Activated naive CD8-positive, alpha-beta T cell treated with anti-CD3 and anti-CD28 coated beads, Interleukin-2, amount 50 U/mL, for 24 hours (primary cell): ENCODE measurements at regions not wholly inside any gene's neighbourhood (a gene's known extent, or its start where the extent isn't known, plus 50 kb on each side); places are given as distances from the start of the nearest gene placed in this dataset.

Experiments used
- ATAC-seq: fragments of 150-1000 bp; cut with Tn5 transposase; one replicate; pipeline ENCODE4 v1.10.0; 2021
- DNase-seq: peaks from one replicate; pipeline ENCODE4 v3.0.0; 2021
- H3K27ac Mint-ChIP-seq: one replicate; pipeline ENCODE4 v1.8.0; 2021; ENCODE audit warnings: mild to moderate bottlenecking, mixed read lengths
- H3K27me3 Mint-ChIP-seq: one replicate; pipeline ENCODE4 v1.8.0; 2021; ENCODE audit warnings: mixed read lengths
- H3K36me3 Mint-ChIP-seq: one replicate; pipeline ENCODE4 v1.8.0; 2021; ENCODE audit warnings: low read depth, mixed read lengths
- H3K4me1 Mint-ChIP-seq: one replicate; pipeline ENCODE4 v1.8.0; 2021; ENCODE audit warnings: mixed read lengths
- H3K4me3 Mint-ChIP-seq: one replicate; pipeline ENCODE4 v1.8.0; 2021; ENCODE audit warnings: mild to moderate bottlenecking, moderate library complexity, mixed read lengths
- H3K9me3 Mint-ChIP-seq: one replicate; pipeline ENCODE4 v1.8.0; 2021; ENCODE audit warnings: mixed read lengths

DNA sequence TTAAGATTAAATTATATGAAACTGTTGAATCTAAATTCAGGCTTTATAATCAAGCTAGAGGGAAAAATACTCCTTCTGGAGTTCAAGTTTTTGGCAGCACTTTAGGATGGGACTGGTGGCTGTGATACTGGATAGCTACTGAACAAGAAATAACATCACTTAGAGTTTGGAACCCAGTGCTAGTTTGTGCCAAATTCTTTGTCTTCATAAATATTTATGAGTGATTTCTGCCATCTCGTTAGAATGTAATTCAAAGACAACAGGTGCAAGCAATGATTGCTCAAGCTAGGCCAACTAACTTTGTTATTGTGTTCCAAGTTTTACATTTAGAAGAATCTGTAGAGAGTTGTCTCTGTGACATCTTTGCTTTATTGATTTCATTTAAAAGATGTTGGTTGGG, 417.9 kb downstream of the FAT4 start:
- ATAC-seq (no peak), DNase-seq (no peak)
- Mint-ChIP-seq H3K4me3 (no peak overlapping the region), H3K36me3 (no peaks in the 10 kb centered on the region), H3K27ac (no peak overlapping the region), H3K9me3 (no peaks in the 10 kb centered on the region), H3K4me1 (no peaks in the 10 kb centered on the region), H3K27me3 (no peaks in the 10 kb centered on the region)

DNA sequence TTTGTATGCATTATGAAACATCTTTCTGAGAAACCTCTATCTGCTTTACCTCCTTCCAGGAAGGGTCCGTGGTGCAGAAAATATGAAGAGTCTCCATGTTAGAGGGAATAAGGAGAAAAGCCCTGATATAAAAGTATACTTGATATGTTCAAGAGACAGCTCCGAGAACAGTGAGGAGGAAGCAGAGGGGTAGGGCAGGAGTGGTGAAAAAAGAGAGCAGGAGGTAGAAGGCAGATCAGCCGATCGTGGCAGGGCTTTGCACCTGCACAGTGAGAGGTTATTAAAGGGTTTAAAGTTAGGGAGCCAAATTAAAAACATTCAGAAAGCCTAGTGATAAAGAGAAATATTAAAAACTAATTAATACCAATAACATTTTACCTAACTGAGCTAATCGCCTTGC, 419.7 kb downstream of the FAT4 start:
- Mint-ChIP-seq H3K4me1 (no peaks in the 10 kb centered on the region), H3K27me3 (no peaks in the 10 kb centered on the region), H3K36me3 (no peaks in the 10 kb centered on the region), H3K9me3 (no peaks in the 10 kb centered on the region), H3K27ac (no peak overlapping the region), H3K4me3 (no peak overlapping the region)
- ATAC-seq (no peak), DNase-seq (no peak)

GRCh38 chr4:125735102-125735501, 420.3 kb downstream of the FAT4 start:
- DNase-seq (no peak), ATAC-seq (no peak)
- Mint-ChIP-seq H3K4me1 (no peaks in the 10 kb centered on the region), H3K27me3 (no peaks in the 10 kb centered on the region), H3K4me3 (no peak overlapping the region), H3K27ac (no peak overlapping the region), H3K9me3 (no peaks in the 10 kb centered on the region), H3K36me3 (no peaks in the 10 kb centered on the region)

DNA sequence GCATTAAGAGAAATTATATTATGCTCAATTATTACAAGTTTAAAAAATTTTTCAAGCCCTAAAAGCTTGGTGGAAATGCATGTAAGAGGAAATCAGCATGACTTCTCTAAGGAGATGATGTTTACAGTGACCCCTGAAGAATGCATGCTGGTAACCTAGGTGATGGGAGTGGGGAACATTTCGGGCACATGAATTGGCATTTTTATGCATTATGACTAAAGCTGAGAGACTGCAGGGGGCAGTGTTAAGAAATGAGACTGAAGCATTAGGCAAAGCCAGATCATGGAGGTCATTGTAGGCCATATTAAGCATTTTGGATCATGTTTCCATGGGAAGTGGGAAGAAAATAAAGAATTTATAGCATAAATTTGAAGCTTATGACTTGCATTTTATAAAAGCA, 421.3 kb downstream of the FAT4 start:
- no peaks in the 10 kb centered on the region for H3K36me3 Mint-ChIP-seq
- no peaks in the 10 kb centered on the region for H3K9me3 Mint-ChIP-seq
- ATAC-seq (no peak), DNase-seq (no peak)
- H3K27me3 Mint-ChIP-seq, result no peaks in the 10 kb centered on the region
- no peak overlapping the region for H3K4me3 Mint-ChIP-seq
- H3K27ac Mint-ChIP-seq, result no peak overlapping the region
- no peaks in the 10 kb centered on the region for H3K4me1 Mint-ChIP-seq

DNA sequence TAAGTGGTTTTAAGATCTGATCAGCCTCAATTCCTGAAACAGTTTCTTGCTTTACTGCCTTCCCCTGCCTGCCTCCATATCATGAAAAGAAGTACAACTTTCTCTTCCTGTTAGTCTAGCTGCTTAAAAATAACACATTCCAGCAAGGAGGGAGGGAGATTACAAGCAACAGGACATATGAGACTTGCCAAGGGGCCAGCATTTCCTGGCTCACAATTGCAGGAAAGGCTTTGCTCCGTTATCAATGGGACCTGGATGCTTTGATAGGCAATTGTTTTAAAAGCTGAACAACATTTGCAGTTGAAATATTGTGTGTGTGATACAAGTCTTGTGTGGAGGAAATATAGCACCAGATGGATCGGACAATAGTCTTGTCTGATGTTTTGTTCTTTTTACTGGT, 425.0 kb downstream of the FAT4 start:
- Mint-ChIP-seq H3K4me3 (no peak overlapping the region), H3K36me3 (no peaks in the 10 kb centered on the region), H3K9me3 (no peaks in the 10 kb centered on the region), H3K27ac (no peak overlapping the region), H3K27me3 (no peaks in the 10 kb centered on the region), H3K4me1 (no peaks in the 10 kb centered on the region)
- no peak for DNase-seq
- ATAC-seq, result no peak

DNA sequence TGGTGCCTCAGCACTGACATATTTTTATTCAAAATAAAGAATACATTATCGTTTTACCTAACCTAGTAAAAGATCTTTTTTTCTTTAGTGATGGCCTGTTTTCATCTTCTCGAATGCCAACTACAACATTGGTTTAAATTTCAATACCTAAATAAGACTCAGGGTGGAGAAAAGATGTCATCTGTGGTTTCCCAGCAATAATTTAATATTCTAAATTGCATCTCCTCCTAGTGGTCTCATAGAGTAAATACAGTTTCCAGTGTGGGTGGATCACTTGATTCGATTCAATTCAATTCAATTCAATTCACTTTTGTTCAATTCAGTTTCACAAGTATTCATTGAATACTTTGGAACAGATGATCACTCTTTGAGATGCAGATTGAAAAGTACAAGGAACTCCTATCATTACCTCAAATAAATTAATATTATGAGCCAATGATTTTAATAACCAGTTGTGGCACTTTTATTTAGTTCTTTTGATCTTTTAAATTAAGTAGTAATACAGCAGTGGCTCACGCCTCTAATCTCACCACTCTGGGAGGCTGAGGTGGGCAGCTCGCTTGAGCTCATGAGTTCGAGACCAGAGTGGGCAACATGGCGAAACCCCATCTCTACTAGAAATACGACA, 427.2 kb downstream of the FAT4 start:
- DNase-seq, result no peak
- Mint-ChIP-seq H3K27me3 (no peaks in the 10 kb centered on the region), H3K9me3 (peaks cover 6% of the 10 kb centered on the region), H3K4me1 (no peaks in the 10 kb centered on the region), H3K4me3 (no peak overlapping the region), H3K36me3 (no peaks in the 10 kb centered on the region), H3K27ac (no peak overlapping the region)
- no peak for ATAC-seq

DNA sequence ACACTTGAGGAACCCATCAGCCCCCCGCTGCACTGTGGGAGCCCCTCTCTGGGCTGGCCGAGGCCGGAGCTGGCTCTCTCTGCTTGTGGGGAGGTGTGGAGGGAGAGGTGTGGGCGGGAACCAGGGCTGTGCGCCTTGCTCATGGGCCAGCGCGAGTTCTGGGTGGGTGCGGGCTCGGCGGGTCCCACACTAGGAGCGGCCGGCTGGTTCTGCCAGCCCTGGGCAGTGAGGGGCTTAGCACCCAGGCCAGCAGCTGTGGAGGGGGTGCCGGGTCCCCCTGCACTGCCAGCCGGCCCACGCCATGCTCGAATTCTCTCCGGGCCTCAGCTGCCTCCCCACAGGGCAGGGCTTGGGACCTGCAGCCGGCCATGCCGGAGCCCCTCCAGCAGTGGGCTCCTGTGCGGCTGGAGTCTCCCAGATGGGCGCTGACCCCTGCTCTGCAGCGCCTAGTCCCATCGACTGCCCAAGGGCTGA, 430.2 kb downstream of the FAT4 start:
- DNase-seq, result no peak
- Mint-ChIP-seq H3K27ac (no peak overlapping the region), H3K27me3 (no peaks in the 10 kb centered on the region), H3K36me3 (no peaks in the 10 kb centered on the region), H3K4me3 (no peak overlapping the region), H3K4me1 (no peaks in the 10 kb centered on the region), H3K9me3 (peaks cover 16% of the 10 kb centered on the region)
- no peak for ATAC-seq

GRCh38 chr4:125749354-125749753, 434.6 kb downstream of the FAT4 start:
- H3K27ac Mint-ChIP-seq, result no peak overlapping the region
- H3K9me3 Mint-ChIP-seq, result peaks cover 18% of the 10 kb centered on the region
- ATAC-seq, result no peak

DNA sequence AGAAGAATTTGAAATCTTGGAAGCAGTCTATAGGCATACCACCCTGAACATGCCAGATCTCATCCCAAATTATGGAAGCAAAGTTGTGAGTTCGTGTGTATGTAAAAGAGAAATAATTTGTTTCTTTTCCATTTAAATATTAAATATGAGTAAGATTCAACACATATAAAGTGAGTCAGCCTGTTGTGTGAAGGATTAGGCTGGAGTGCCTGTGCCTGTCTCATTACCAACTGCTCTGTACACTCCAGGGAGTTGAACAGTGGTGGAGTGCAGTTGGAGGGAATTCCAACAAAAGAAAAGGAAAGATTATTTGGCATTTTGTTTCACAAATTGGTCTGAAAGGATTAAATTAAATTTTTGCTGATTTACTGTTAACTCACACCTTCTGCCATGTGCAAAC, 435.6 kb downstream of the FAT4 start:
- ATAC-seq, result no peak
- Mint-ChIP-seq H3K36me3 (no peaks in the 10 kb centered on the region), H3K9me3 (peaks cover 18% of the 10 kb centered on the region), H3K4me1 (no peaks in the 10 kb centered on the region), H3K27ac (no peak overlapping the region), H3K4me3 (no peak overlapping the region), H3K27me3 (no peaks in the 10 kb centered on the region)
- DNase-seq, result no peak

More at GRCh38 chr4:125749354-125749753, 434.6 kb downstream of the FAT4 start:
- no peak for DNase-seq
- Mint-ChIP-seq H3K36me3 (no peaks in the 10 kb centered on the region), H3K4me3 (no peak overlapping the region), H3K4me1 (no peaks in the 10 kb centered on the region), H3K27me3 (no peaks in the 10 kb centered on the region)

DNA sequence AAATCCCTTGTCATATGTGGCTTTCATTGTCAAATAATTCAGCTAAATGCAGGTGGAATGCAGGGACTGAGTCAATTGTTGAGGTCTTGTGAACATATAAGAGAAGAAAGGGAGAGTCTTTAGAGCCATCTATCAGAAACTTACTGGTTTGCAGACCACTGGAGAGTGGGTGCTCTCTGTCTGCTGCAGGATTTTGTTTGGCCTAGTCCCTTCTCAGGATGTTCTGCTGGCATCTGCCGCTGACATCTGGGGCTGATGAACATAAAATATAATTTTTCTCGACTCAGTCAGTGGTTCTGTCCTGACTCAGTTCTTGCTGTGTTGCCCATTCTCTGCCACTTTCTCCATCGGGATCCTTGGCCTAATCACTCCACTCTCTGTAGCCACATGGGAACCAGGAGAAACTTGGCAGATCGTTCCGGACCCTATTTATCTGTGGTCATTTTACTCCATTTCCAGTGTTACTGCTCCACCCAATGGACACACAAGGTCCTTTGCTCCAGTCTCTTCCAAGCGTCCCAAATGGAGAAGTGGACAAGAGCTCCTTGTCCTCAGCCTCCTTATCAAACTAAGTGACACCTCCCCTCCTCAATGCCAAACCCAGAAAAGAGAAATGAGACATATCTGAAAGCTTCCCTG, 436.2 kb downstream of the FAT4 start:
- ATAC-seq (no peak), DNase-seq (no peak)
- H3K36me3 Mint-ChIP-seq, result no peaks in the 10 kb centered on the region
- no peak overlapping the region for H3K27ac Mint-ChIP-seq
- peaks cover 18% of the 10 kb centered on the region for H3K9me3 Mint-ChIP-seq
- H3K4me3 Mint-ChIP-seq, result no peak overlapping the region
- no peaks in the 10 kb centered on the region for H3K27me3 Mint-ChIP-seq
- H3K4me1 Mint-ChIP-seq, result no peaks in the 10 kb centered on the region

DNA sequence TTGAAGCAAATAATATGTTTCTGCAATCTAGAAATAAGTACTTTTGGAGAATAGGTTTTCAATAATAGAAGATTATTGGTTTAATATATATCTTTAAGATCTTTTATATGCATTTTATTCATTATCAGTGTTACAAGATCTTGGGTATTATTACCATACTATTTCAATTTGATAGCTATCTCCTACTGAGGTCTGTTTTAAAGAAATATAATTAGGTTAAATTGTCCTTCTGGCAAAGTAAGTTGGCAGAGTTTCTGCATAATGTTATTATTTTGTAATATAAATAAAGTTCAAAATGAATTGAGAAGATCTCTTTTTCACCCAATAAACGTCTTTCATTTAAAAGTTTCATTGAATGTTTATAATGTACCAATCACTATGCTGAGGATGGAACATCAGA, 443.7 kb downstream of the FAT4 start:
- no peaks in the 10 kb centered on the region for H3K4me1 Mint-ChIP-seq
- ATAC-seq (no peak), DNase-seq (no peak)
- H3K27ac Mint-ChIP-seq, result no peak overlapping the region
- H3K36me3 Mint-ChIP-seq, result no peaks in the 10 kb centered on the region
- peaks cover 4% of the 10 kb centered on the region for H3K9me3 Mint-ChIP-seq
- H3K27me3 Mint-ChIP-seq, result no peaks in the 10 kb centered on the region
- H3K4me3 Mint-ChIP-seq, result no peak overlapping the region

DNA sequence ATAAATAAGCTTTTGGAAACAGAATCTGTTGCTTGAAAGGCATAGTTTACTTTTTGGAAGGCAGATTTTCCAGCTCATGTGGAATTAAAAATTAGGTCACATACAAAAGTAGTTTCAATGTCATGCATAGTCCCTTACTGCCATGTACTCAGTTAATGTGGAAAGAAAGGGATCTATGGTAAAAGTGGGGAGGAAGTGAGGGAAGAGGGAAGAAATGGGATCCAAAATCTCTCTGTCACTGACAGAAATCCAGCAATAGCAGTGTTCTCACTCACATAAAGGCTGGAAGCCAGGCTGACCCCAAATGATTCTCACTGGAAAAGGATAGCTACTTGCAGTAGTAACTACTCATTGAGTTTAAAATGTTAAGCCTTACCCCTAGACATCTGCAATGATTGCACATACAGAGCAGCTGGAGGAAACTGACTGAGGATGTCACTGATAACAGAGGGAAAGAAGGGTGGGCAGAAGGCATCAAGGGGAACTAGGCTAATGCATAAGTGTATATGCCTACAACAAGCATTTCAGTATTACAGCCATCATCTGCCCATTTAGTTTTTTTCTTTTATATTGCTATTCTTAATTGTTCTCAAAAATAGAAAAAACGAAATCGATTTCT, 445.6 kb downstream of the FAT4 start:
- ATAC-seq (no peak), DNase-seq (no peak)
- Mint-ChIP-seq H3K9me3 (peaks cover 4% of the 10 kb centered on the region), H3K36me3 (no peaks in the 10 kb centered on the region), H3K27ac (no peak overlapping the region), H3K4me1 (no peaks in the 10 kb centered on the region), H3K4me3 (no peak overlapping the region), H3K27me3 (no peaks in the 10 kb centered on the region)

DNA sequence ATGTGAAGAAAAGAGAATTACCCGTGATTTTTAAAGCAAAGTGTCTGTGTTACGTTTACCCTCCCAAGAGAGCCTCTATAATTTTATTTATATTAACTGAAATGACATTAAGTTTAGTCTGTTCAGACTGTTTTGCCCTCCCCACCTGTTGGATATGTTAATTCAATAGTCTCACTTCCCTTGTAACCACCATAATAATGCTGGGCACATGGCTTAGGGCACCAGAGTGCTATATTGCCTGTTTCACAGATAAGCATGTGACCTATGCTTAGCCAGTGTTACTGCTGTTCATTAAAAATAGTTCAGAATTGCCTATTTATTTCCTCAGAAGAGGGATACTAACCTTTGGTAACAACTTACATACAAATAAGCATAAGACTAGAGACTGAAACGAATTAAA, 446.2 kb downstream of the FAT4 start:
- no peak overlapping the region for H3K4me3 Mint-ChIP-seq
- H3K9me3 Mint-ChIP-seq, result peaks cover 4% of the 10 kb centered on the region
- no peaks in the 10 kb centered on the region for H3K4me1 Mint-ChIP-seq
- DNase-seq (no peak), ATAC-seq (no peak)
- H3K36me3 Mint-ChIP-seq, result no peaks in the 10 kb centered on the region
- H3K27ac Mint-ChIP-seq, result no peak overlapping the region
- H3K27me3 Mint-ChIP-seq, result no peaks in the 10 kb centered on the region

DNA sequence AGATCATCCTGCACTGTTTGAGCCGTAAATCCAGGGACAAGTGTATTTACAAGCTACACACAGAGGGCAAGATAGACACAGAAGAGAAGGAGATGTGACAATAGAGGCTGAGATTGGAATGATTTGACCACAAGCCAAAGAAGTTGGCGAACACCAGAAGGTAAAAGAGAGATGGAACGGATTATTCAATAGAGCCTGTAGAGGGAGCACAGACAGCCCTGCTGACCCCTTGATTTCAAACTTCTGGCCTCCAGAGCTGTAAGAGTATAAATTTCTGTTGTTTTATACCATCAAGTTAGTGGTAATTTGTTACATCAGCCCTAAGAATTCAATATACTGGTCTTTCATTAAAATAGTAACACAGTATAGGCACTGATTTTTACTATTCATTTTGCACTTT, 447.8 kb downstream of the FAT4 start:
- peaks cover 4% of the 10 kb centered on the region for H3K9me3 Mint-ChIP-seq
- H3K27me3 Mint-ChIP-seq, result no peaks in the 10 kb centered on the region
- H3K27ac Mint-ChIP-seq, result no peak overlapping the region
- no peak for DNase-seq
- no peak overlapping the region for H3K4me3 Mint-ChIP-seq
- no peak for ATAC-seq
- no peaks in the 10 kb centered on the region for H3K36me3 Mint-ChIP-seq
- H3K4me1 Mint-ChIP-seq, result no peaks in the 10 kb centered on the region

GRCh38 chr4:125765941-125766340, 451.2 kb downstream of the FAT4 start:
- ATAC-seq (no peak), DNase-seq (no peak)
- H3K36me3 Mint-ChIP-seq, result no peaks in the 10 kb centered on the region
- no peaks in the 10 kb centered on the region for H3K4me1 Mint-ChIP-seq
- no peak overlapping the region for H3K27ac Mint-ChIP-seq
- H3K9me3 Mint-ChIP-seq, result peaks cover 4% of the 10 kb centered on the region
- H3K27me3 Mint-ChIP-seq, result no peaks in the 10 kb centered on the region
- H3K4me3 Mint-ChIP-seq, result no peak overlapping the region
